Activated T-helper 17 cell treated with anti-CD3 and anti-CD28 coated beads, Interleukin-2, amount 50 U/mL, for 72 hours (primary cell): ENCODE measurements at regions not wholly inside any gene's neighbourhood (a gene's known extent, or its start where the extent isn't known, plus 50 kb on each side); places are given as distances from the start of the nearest gene placed in this dataset.

ENCODE experiments used
- ATAC-seq: fragments of 150-1000 bp; cut with Tn5 transposase; replicated peaks from 2 replicates; pipeline ENCODE4 v1.10.0; 2021; ENCODE audit warnings: mild to moderate bottlenecking, moderate library complexity
- H3K27ac Mint-ChIP-seq: one replicate; pipeline ENCODE4 v1.8.0; 2022; ENCODE audit warnings: mixed read lengths
- H3K27me3 Mint-ChIP-seq: one replicate; pipeline ENCODE4 v1.8.0; 2022; ENCODE audit warnings: mixed read lengths
- H3K36me3 Mint-ChIP-seq: one replicate; pipeline ENCODE4 v1.8.0; 2022; ENCODE audit warnings: low read depth, mild to moderate bottlenecking, mixed read lengths
- H3K4me1 Mint-ChIP-seq: one replicate; pipeline ENCODE4 v1.8.0; 2022; ENCODE audit warnings: mixed read lengths
- H3K4me3 Mint-ChIP-seq: one replicate; pipeline ENCODE4 v1.8.0; 2022; ENCODE audit warnings: mild to moderate bottlenecking, mixed read lengths
- H3K9me3 Mint-ChIP-seq: one replicate; pipeline ENCODE4 v1.8.0; 2022; ENCODE audit warnings: mixed read lengths

DNA sequence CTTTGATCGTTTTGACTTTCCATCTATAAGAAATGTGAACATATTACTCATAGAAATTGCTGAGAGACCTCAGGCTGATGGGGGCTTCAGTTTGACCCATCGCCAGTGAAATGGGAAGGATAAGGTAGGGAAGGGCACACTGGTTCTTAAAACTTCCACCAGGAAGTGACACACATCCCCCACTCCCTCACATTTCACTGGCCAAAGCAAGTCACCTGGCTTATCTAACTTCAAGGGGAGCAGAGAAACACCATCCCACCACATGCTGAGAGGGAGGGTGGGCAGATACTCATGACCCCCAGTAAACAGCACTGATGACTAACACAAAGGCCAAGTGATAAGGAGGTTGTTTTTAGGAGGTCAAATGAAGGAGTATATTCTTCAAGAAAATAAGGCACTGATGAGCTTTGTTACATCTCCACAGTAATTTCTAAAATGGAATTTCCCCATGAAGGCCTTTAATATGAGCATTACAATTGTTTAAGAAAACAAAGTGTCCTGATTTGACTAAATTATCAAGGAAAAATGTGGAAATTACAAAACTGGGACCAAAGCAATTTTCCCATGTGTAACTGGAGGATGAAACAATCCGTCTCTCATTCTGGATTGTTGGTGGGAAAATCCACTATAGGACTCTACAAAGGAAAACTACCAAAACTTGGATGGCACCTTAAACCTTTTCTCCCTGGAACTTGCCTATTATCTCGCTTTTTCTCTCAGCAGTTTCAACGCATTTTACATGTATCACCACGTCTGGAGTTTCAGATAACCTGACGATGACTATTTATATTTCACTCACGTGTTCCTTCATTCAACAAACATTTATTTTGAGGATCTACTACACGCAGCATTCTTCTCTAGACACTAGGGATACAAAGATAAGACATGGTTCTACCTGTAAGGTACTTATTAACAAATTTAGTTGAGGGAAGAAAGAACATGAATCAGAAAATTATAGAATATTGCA, 91.8 kb upstream of the EEA1 start:
- no peaks in the 10 kb centered on the region for H3K36me3 Mint-ChIP-seq
- H3K4me1 Mint-ChIP-seq = no peaks in the 10 kb centered on the region
- no peak overlapping the region for H3K4me3 Mint-ChIP-seq

DNA sequence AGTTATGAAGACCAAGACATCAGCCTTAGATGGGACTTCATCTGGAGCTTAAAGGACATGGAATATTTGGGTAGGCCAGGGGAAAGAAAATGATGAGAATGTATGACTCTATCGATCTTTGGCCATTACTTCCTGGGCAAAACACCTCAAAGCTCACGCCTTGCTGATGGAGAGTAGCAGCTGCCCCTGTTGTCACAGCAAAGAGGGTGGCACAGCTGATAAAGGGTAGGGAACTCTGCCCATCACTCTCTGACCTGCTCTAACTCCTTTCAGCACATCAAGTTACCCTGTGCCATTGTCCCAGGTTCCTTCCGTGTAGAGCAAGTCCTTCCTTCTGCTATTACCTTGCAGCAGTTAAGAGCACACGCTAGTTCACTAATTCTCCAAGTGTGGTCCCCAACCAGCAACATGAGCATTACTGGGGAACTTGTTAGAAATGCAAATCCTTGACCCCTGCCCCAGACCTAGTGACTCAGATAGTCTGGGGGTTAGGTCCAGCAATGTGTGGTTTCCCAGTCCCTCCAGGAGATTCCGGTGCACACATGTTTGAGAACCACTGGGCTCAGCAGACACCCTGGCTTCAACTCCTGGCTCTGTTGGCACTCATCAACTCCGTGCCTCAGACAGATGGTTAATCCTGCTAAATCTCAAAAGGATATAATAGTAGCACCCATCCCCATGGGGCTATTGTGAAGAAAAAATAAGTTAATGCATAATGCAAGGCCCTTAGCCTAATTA, 93.7 kb upstream of the EEA1 start:
- Mint-ChIP-seq H3K27me3 (no peaks in the 10 kb centered on the region), H3K4me1 (no peaks in the 10 kb centered on the region)
- no peak for ATAC-seq

More for the DNA sequence above, 91.8 kb upstream of the EEA1 start:
- no peaks in the 10 kb centered on the region for H3K27me3 Mint-ChIP-seq
- H3K9me3 Mint-ChIP-seq = no peaks in the 10 kb centered on the region
- H3K27ac Mint-ChIP-seq = no peak overlapping the region
- no peak for ATAC-seq

GRCh38 chr12:93025145-93026103, 96.3 kb upstream of the EEA1 start:
- H3K9me3 Mint-ChIP-seq = no peaks in the 10 kb centered on the region
- H3K27ac Mint-ChIP-seq = no peak overlapping the region
- no peaks in the 10 kb centered on the region for H3K36me3 Mint-ChIP-seq
- ATAC-seq = peak; percentile 59
- no peaks in the 10 kb centered on the region for H3K4me1 Mint-ChIP-seq
- H3K27me3 Mint-ChIP-seq = no peaks in the 10 kb centered on the region
- no peak overlapping the region for H3K4me3 Mint-ChIP-seq

More for the DNA sequence above, 93.7 kb upstream of the EEA1 start:
- no peak overlapping the region for H3K27ac Mint-ChIP-seq
- no peaks in the 10 kb centered on the region for H3K36me3 Mint-ChIP-seq
- no peaks in the 10 kb centered on the region for H3K9me3 Mint-ChIP-seq
- no peak overlapping the region for H3K4me3 Mint-ChIP-seq

DNA sequence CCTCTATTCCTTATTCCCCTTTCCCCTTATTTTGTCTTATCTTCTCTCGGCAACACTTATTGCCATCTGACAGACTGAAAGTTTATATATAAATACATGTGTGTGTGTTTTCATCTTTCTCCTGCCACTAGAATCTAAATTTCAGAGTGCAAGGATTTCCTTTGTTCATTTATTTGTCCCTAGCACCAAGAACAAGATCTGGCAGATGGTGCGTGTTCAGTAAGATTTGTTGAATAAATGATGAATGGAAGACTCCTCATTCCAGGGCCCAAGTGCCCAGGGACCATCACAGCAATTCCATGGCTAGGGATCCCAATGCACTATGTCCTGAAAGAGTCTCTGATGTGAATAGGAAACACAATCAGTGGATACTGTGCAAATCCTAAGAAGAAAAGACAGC, 97.9 kb upstream of the EEA1 start:
- Mint-ChIP-seq H3K4me1 (no peaks in the 10 kb centered on the region), H3K4me3 (no peak overlapping the region), H3K36me3 (no peaks in the 10 kb centered on the region), H3K27me3 (no peaks in the 10 kb centered on the region), H3K27ac (no peak overlapping the region), H3K9me3 (no peaks in the 10 kb centered on the region)
- no peak for ATAC-seq

GRCh38 chr12:93029091-93029490, 100.0 kb upstream of the EEA1 start:
- no peak overlapping the region for H3K27ac Mint-ChIP-seq
- H3K9me3 Mint-ChIP-seq = no peaks in the 10 kb centered on the region
- ATAC-seq = no peak
- H3K27me3 Mint-ChIP-seq = peaks cover 2% of the 10 kb centered on the region
- no peaks in the 10 kb centered on the region for H3K4me1 Mint-ChIP-seq
- H3K4me3 Mint-ChIP-seq = no peak overlapping the region
- no peaks in the 10 kb centered on the region for H3K36me3 Mint-ChIP-seq

GRCh38 chr12:93031028-93031427, 101.9 kb upstream of the EEA1 start:
- Mint-ChIP-seq H3K27me3 (peaks cover 13% of the 10 kb centered on the region), H3K9me3 (no peaks in the 10 kb centered on the region), H3K27ac (no peak overlapping the region), H3K4me1 (no peaks in the 10 kb centered on the region), H3K4me3 (no peak overlapping the region), H3K36me3 (no peaks in the 10 kb centered on the region)
- peak; percentile 19 for ATAC-seq

DNA sequence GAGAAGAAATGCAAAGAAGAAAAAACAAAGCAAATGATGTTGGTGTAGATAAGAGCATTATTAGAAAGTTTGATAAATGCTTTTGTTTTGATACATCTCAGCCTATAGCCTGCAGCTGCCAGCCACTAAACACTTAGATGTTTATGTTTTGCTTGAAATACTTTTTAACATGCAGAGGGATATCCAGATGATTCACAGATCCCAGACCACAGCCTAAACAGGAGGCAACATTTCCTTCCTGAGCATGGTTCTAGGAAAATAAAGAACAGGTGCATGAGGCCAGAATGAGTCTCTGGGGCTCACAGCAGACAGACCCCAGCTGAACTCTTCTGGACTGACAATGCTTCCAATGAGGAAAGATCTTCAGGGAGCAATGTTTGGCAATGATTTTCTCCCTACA, 103.7 kb upstream of the EEA1 start:
- no peaks in the 10 kb centered on the region for H3K4me1 Mint-ChIP-seq
- H3K27me3 Mint-ChIP-seq = peaks cover 13% of the 10 kb centered on the region
- no peaks in the 10 kb centered on the region for H3K9me3 Mint-ChIP-seq
- no peak for ATAC-seq
- no peak overlapping the region for H3K4me3 Mint-ChIP-seq
- no peak overlapping the region for H3K27ac Mint-ChIP-seq
- no peaks in the 10 kb centered on the region for H3K36me3 Mint-ChIP-seq

DNA sequence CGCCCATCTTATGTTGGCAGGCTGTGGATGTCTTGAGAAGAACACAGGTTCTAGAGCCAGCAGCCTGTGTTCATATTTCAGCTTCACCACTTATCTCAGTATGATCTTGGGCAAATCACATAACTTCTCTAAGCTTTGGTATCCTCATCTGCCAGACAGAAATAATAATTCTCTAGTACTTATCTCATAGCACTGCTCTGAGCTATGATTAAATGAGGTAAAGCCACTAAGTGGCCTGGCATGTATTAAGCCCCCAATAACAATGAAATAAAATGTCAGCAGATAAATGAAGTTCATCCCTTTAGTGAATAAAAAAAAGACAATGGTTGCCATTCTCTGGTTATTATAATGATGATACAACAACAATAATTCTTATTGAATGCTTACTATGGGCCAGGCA, 104.9 kb upstream of the EEA1 start:
- Mint-ChIP-seq H3K36me3 (no peaks in the 10 kb centered on the region), H3K4me3 (no peak overlapping the region), H3K9me3 (no peaks in the 10 kb centered on the region), H3K4me1 (no peaks in the 10 kb centered on the region), H3K27me3 (peaks cover 15% of the 10 kb centered on the region), H3K27ac (no peak overlapping the region)
- ATAC-seq = no peak

GRCh38 chr12:93039062-93039461, 110.0 kb upstream of the EEA1 start:
- H3K4me1 Mint-ChIP-seq = no peaks in the 10 kb centered on the region
- peaks cover 27% of the 10 kb centered on the region for H3K27me3 Mint-ChIP-seq
- no peak overlapping the region for H3K27ac Mint-ChIP-seq
- no peaks in the 10 kb centered on the region for H3K9me3 Mint-ChIP-seq
- no peak for ATAC-seq
- H3K4me3 Mint-ChIP-seq = no peak overlapping the region
- no peaks in the 10 kb centered on the region for H3K36me3 Mint-ChIP-seq

DNA sequence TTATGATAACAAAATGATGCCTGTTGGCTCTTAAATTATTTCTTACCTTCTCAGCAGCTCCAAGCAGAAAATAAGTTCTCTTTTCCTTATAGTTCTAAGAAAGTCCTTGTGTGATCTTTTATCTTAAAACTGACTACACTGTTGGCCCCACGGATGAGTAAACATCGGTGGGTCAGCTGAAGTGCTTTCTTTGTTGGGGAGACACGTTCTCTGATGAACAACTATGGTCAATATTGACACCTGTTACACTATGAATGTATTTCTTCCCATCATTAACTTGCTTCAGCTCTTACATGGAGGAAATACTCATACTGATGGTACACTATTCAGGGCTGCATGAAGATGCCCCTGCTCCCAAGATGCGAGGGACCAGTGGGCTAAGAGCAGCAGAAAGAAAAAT, 110.8 kb upstream of the EEA1 start:
- peaks cover 19% of the 10 kb centered on the region for H3K27me3 Mint-ChIP-seq
- H3K9me3 Mint-ChIP-seq = no peaks in the 10 kb centered on the region
- H3K36me3 Mint-ChIP-seq = no peaks in the 10 kb centered on the region
- no peaks in the 10 kb centered on the region for H3K4me1 Mint-ChIP-seq
- no peak for ATAC-seq
- no peak overlapping the region for H3K4me3 Mint-ChIP-seq
- H3K27ac Mint-ChIP-seq = no peak overlapping the region

DNA sequence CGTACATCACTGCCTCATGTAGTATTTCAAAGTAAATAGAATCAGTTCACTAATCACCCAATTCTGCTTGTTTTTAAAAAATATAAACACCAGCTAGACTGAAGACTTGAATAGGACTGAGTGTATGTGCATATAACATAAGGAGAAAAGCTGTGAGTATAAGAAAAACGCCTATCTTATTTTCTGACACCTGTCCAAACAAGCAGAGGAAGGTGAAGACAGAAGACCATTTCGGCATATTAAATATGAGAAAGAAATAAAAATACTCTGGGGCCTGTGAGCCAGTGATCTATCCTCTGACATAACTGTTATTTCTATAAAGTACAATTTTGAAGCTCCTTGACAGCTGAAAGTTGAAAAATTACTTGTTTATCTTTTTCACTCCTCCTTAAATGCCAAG, 111.3 kb upstream of the EEA1 start:
- ATAC-seq = no peak
- no peak overlapping the region for H3K27ac Mint-ChIP-seq
- no peak overlapping the region for H3K4me3 Mint-ChIP-seq
- peaks cover 17% of the 10 kb centered on the region for H3K27me3 Mint-ChIP-seq
- H3K4me1 Mint-ChIP-seq = no peaks in the 10 kb centered on the region
- no peaks in the 10 kb centered on the region for H3K9me3 Mint-ChIP-seq
- H3K36me3 Mint-ChIP-seq = no peaks in the 10 kb centered on the region

DNA sequence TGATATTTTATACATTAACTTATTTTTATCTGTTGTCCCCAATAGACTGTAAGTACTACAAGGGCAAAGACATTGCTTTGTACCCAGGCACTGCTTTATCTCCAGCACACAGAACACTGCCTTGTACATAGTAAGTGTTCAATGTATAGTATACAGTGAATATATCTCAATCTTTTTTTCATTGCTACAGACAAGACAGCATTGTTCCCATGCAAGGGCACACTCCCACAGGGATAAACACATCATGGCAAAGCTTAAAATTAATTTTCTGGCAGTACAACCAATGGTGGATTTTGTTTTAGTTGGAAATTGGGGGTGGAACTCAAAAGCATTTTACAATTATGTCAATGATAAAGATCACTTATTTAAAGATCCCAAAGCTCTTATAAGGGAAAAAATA, 112.3 kb upstream of the EEA1 start:
- no peak for ATAC-seq
- no peaks in the 10 kb centered on the region for H3K36me3 Mint-ChIP-seq
- H3K27me3 Mint-ChIP-seq = peaks cover 16% of the 10 kb centered on the region

DNA sequence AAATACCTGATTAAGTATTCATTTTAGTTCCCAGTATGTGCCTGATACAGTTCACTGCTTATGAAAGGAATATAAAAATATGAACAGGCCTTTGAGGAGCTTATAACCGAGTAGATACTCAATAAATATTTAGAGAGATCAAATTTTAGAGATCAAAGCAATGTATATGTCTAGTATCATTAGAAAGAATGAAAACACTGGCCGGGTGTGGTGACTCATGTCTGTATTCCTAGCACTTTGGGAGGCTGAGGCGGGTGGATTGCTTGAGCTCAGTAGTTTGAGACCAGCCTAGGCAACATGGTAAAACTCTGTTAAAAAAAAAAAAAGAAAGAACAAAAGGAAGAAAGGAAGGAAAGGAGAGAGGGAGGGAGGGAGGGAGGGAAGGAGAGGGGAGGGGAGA, 113.2 kb upstream of the EEA1 start:
- Mint-ChIP-seq H3K27ac (no peak overlapping the region), H3K36me3 (no peaks in the 10 kb centered on the region), H3K27me3 (peaks cover 16% of the 10 kb centered on the region), H3K4me1 (no peaks in the 10 kb centered on the region), H3K9me3 (no peaks in the 10 kb centered on the region), H3K4me3 (no peak overlapping the region)
- no peak for ATAC-seq

More for the DNA sequence above, 112.3 kb upstream of the EEA1 start:
- Mint-ChIP-seq H3K27ac (no peak overlapping the region), H3K9me3 (no peaks in the 10 kb centered on the region), H3K4me3 (no peak overlapping the region), H3K4me1 (no peaks in the 10 kb centered on the region)

- Mint-ChIP-seq H3K27me3 (peaks cover 16% of the 10 kb centered on the region), H3K36me3 (no peaks in the 10 kb centered on the region), H3K9me3 (no peaks in the 10 kb centered on the region), H3K4me1 (no peaks in the 10 kb centered on the region), H3K4me3 (no peak overlapping the region), H3K27ac (no peak overlapping the region)
- ATAC-seq = no peak
These were observed 113.6 kb upstream of the EEA1 start for GRCh38 chr12:93042684-93043083.
